ENCODE measurements at regions not wholly inside any gene's neighbourhood (a gene's known extent, or its start where the extent isn't known, plus 50 kb on each side); places are given as distances from the start of the nearest gene placed in this dataset.

DNA sequence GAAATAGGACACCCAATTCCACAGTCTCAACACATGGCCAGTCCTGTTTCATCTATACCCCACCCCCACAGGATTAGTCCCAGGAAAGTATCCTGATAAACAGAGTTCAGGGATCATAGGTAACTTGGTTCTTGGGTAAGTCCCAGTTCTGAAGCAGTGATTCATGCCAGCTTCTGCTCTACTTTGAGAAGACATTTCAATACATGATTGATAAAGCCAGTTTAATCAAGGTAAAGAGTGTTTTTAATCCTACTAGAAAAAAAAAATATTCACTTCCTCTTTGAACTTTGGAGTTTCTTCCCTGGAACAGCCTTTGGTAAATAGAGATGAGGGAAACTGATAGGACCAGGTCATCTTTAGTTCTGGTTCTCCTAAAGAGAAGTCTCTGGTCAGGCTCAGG is 142.4 kb downstream of the TLR5 start:
- DNase-seq (ENCODE audit: low spot score) = no peak

DNA sequence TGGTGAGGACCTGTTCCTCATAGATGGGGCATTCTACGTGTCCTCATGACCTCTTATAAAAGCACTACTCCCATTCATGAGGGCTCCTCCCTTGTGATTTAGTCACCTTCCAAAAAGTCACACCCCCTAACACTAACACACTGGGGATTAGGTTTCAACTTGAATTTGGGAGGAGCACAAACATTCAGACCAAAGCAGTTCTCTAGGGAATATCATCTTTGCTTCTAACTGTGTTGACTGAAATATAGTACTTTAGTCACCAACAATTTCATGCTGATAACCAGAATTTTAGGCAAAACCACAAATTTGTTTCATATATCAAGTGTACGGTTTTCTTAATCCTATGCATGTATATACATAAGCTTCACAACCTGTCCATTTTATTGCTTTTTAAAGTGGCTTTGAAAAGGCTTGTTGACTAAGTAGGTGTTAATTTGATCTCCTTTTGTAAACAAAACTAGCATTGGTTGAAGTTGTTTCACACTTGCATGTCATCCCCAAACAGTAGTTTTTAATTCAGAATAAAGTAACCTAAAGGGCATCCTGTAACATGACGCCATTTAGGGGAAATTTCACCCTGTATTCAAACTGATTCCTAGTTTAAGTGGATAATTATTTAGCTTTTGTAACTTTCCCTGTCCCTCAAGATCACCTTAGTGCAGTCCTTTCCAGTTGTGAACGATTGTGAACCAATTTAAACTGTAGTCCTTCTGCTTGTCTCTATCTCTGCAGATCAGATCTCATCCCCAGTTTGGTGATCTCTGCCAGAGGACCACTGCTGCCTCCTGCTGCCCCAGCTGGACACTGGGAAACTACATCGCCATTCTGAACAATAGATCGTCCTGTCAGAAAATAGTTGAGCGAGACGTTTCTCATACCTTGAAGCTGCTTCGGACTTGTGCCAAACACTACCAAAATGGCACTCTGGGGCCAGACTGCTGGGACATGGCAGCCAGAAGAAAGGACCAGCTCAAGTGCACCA is 141.1 kb downstream of the TLR5 start:
- no peak for DNase-seq (ENCODE audit: low spot score)

- no peak for DNase-seq (ENCODE audit: low spot score)
Observed at GRCh38 chr1:223003549-223003948, 139.5 kb downstream of the TLR5 start.

DNA sequence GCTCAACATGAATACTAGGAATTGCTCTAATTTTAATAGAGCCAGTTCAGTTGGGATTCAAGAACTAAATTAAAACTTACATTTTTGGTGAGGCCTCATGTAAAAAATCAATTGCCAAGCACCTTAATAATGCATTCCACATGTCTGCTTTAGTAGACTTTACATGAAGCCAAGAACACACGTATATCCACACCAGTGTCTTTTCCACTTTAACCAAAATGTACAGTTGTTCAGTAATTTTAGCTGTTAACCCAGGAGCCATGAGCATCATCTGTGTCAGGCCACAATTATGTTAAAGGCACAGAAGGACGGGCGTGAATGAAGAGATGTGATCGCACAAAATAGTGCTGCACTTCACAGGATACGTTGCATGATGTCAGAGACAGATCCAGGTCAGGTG is 136.7 kb downstream of the TLR5 start:
- no peak for DNase-seq (ENCODE audit: low spot score)

DNA sequence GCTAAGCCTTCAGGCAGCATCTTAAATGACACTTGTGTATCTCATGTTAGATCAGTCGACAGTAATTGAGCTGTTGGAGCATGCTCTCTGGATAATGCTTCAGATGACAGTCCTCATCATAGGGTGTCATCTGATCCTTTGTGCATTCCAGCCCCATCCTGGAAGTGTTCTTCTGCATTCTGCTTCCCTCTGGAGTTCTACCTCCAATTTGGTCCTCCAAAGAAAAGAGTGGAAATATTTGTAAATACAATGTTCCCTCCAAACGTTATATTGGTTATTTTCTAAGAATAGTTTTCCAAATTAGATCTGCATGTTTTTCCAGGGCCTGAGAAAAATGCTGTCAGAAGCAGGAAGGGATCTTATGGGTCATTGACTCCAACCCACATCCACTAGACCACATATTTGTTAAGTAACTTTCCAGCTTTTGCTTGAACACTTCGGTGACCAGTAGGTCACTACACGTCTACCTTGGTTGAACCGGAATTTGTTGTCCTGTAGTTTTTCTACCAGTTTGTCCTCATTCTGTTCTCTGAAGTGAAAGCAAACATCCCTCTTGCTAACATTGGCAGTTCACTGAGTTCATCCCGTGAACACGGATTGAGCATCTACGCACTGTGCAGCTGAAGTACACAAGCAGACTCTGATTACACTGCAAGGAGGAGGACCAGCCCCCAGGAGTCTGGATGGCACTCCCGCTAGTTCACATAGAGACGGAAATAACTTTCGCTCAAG is 136.0 kb downstream of the TLR5 start:
- no peak for DNase-seq (ENCODE audit: low spot score)

DNA sequence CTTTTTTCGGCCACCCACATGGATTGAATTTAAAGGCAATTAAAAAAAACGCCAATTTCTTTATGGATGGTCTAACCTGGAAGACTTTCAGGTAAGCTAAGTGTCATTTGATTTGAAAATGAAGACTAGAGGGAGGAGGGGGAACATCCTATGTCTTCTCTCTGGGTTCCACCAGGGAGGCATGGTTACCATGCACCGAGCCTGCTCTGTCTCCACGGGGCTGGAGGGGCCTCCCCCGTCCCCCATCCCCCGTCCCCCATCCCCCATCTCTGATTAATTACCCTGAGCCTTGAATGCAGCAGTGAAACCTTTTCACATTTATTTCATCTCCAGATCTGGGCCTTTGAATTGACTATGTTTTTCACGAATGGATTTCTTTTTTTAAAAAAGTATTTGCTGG is 135.1 kb downstream of the TLR5 start:
- peak; percentile 71 for DNase-seq (ENCODE audit: low spot score)

DNA sequence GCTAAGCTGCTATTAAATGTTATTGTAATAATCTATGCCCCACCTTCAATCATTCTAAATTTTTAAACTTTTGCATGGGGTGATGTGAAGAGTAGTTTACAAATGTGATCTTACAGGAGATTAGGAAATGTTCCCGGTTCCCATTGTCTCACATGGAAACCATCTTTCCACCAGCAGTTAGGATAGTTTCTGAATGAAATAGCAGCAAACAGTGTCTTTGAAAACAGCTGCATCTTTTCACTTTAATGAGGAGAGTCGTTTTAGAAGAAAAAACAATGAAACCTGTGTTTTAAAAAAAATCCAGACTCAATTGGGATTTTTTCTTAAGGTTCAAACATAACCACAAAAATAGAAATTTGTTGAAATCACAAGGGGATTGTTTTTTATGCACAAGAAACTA is 134.2 kb downstream of the TLR5 start:
- DNase-seq (ENCODE audit: low spot score) = no peak

- no peak for DNase-seq (ENCODE audit: low spot score)
Observed at GRCh38 chr1:223009406-223009805, 133.6 kb downstream of the TLR5 start.

- no peak for DNase-seq (ENCODE audit: low spot score)
Observed at GRCh38 chr1:223010582-223011504, 132.2 kb downstream of the TLR5 start.

- DNase-seq (ENCODE audit: low spot score) = no peak
Observed at GRCh38 chr1:223011505-223011856, 131.6 kb downstream of the TLR5 start.

DNA sequence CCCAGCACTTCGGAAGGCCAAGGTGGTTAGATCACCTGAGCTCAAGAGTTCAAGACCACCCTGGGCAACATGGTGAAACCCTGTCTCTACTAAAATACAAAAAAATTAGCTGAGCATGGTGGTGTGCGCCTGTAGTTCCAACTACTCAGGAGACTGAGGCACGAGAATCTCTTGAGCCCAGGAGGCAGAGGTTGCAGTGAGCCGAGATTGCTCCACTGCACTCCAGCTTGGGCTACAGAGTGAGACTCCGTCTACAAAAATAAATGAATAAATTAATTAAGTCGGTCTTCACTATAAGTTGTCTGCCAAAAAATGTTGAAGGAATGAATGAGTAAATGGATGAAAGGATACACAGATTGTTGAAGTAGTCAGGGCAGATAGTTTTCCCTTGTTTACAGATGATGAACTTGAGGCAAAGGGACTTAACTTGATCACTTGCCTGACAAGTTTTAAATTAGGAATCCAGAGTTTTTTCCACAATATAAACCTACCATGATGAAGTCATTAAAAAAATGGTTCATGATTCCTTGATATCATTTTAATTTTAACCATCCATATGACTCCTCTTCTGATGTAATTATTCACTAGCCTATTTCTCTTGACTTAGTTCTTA is 130.8 kb downstream of the TLR5 start:
- DNase-seq (ENCODE audit: low spot score) = no peak

GRCh38 chr1:223012938-223013337 is 130.1 kb downstream of the TLR5 start:
- DNase-seq (ENCODE audit: low spot score) = no peak

DNA sequence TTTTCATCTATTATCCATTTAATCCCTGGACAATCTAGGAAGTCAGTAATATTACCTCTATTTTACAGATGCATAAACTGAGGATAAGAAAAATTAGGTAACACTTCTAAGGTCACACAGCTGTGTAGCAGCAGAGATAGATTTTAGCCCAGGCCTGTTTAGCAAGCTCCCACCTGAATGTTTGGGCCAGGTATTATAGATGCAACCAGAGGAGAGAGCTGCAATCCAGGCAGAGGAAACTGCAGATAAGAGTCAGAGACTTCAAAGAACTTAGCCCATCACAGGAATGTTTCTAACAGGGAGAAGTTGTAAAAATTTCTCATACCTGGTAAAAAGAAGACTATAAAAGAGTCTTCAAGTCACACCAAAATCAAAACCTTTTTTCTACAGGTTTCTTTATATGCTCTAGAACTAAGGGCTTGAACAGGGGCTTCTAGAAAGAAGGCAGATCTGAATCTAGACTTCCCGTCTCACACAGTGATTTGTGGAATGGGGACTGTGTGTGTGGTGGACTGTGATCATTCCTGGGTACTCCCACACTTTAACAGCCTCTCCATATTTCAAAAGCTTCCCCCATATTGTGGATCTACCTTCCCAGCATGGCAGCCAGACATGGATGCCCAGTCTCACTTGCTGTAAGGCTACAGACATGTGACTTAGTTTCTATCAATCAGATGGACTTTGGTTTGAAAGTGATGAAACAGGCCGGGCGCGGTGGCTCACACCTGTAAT is 128.7 kb downstream of the TLR5 start:
- DNase-seq (ENCODE audit: low spot score) = no peak

DNA sequence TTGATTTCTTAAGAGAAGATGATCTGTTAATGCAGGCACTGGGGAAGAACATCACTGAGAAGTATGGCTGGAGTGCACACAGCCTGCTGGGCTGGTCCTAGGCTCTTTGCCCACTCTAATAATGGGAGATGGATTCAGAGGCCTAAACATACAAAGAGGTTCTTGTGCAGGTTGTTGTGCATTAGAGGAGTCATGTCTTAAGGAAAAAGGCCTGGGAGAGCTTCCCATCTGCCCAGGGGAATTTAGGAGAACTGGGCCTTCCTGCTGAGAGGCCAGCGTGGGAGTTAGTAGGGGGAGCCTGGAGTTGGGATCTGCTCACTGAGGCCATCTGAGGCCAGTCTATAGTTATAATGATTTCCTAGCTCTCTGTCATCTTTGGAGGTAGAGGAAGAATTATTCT is 126.7 kb downstream of the TLR5 start:
- DNase-seq (ENCODE audit: low spot score) = no peak

DNA sequence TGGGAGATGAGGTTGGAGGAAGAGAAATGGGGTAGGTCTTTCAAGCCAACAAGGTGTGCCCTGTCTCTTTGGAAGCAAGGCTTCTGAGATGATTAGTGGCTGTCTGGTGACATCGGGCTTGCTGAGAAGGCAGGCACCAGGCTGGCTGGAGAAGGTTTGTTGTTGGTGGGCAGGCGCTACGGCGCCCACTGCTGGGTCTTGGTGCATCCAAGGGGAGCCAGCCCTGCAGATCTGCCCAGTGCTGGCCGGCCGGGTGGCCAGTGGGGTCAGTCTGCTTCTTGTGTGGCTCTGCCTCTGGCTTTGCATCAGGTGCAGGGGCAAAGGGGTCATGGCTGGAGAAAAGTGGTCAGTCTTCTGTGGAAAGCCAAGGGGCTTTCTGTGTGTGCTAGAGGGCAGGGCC is 126.2 kb downstream of the TLR5 start:
- DNase-seq (ENCODE audit: low spot score) = no peak

DNA sequence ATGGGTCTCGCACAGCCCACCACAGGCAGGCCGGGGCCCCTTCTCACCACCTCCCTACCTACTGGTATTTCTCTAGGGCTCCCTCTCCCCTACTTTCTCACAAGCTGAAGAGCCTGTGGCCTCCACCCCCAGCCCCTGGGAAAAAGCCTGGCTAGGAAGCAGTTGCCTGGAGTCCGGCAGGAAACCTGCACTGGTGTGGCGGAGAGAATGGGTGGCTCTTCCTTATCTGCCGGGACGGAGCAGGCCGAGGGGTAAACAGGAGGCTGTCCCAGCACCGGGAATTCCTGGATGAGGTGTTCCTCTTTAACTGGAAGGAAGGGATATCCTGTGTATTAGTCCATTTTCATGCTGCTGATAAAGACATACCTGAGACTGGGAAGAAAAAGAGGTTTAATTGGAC is 125.8 kb downstream of the TLR5 start:
- DNase-seq (ENCODE audit: low spot score) = no peak

- DNase-seq (ENCODE audit: low spot score) = no peak
Observed at GRCh38 chr1:223018534-223018933, 124.5 kb downstream of the TLR5 start.

DNA sequence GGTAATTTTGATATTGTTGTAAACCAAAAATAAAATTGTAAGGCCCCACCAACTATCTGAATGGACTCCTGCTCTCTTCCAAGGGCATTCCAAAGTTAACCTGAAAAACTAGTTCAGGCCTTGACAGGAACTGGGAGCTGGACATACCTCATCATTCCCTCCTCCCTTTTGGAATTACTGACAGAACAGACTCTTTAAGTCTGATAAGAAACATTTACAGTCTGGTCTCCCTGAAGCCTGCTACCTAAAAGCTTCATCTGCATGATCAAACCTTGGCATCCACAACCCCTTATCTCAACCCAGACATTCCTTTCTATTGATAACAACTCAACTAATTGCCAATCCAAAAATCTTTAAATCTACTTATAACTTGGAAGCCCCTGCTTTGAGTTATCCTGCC is 123.8 kb downstream of the TLR5 start:
- no peak for DNase-seq (ENCODE audit: low spot score)

DNA sequence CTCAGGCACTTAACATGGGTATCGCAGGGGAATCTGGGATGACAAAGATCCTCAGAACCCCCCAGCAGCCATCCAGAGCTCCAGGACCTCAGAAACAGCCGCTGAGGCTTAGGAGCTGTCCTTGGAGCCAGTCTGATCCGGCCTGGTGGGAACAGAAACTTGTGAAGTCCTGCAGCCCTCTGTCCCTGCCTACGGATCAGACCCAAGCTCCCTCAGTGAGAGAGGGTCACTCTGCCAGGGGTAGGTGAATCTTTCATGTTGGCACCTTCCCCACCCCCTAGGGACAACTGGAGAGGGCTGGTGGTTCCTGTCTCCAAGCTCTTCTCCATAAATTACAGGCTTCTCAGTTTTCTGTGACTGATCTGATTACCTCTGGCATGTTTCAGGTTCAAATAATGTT is 122.3 kb downstream of the TLR5 start:
- DNase-seq (ENCODE audit: low spot score) = no peak

DNA sequence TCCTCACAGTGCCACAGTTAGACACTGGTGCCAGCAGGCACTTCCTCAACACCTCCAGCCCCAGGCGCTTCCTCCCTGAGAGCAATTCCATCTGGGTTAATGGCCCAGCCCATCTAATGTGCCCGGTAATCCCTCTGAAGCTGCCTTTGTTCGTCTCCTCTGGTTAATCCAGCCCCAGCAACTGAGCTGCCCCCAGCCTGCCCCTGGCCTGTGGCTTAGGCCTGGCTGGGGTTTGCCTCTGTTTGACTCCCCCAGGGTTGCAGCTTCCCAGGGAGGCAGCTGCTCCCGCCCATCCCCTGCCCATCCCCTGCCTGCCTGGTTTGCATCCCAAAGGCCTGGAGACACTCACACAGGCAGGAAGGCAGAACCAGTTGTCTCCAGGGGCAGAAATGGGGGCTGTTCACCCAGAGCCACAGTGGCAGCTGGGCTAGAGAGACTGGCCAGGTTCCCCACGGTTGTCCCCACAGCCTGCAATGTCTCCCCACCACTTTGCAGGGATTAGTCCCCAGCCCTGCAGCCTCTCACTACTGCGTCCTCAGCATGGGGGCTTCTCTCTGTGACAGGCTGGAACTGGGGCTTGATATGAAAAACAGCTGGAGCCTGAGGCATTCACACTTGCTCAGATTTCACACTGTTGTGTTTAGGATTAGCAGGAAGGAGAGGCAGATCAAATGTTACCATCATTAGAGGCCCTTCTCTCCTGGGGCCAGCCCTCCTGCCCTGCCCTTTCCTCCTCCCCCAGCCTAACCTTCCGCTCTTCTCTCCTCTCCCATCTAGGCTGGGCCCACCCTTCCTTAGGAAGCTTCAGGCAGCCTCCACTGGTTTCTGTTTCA is 120.2 kb downstream of the TLR5 start:
- peak; percentile 32 for DNase-seq (ENCODE audit: low spot score)

Measured in iPS-NIHi11 (cell line).